GM23338 (cell line): ENCODE measurements at regions not wholly inside any gene's neighbourhood (a gene's known extent, or its start where the extent isn't known, plus 50 kb on each side); places are given as distances from the start of the nearest gene placed in this dataset.

ENCODE experiments used
- EZH2 ChIP-seq: fragments of 200-600 bp; sonication (generic); IDR thresholded peaks from one replicate; pipeline ENCODE4 v1.8.0; 2017; ENCODE audit warnings: antibody characterized with exemption, mild to moderate bottlenecking, low read depth; ENCODE audit not compliant: unreplicated experiment
- EZH2phosphoT487 ChIP-seq: fragments of 200-600 bp; sonication (generic); IDR thresholded peaks from one replicate; pipeline ENCODE4 v1.8.1; 2018; ENCODE audit warnings: antibody characterized with exemption; ENCODE audit not compliant: unreplicated experiment
- NANOG ChIP-seq: IDR thresholded peaks from 2 replicates; pipeline ENCODE4 v1.6.1; 2016; ENCODE audit warnings: antibody characterized with exemption, borderline replicate concordance
- POLR2AphosphoS5 ChIP-seq: IDR thresholded peaks from 2 replicates; pipeline ENCODE4 v1.6.1; 2016; ENCODE audit warnings: antibody characterized with exemption, low read depth
- ZNF331 ChIP-seq: fragments of 250-450 bp; sonication (Bioruptor Pico); IDR thresholded peaks from 2 replicates; pipeline ENCODE4 v1.5.0; 2020; ENCODE audit warnings: low read depth, mild to moderate bottlenecking, moderate library complexity
- TF ChIP-seq, protein P1 (sequence below), 2 experiments: fragments of 200-600 bp in 1 of 2; sonication (generic) in 1 of 2; conservative IDR thresholded peaks; 2 replicates each; pipeline versions ENCODE4 v1.5.1 to v1.6.1; 2016 to 2017; ENCODE audit warnings: antibody characterized with exemption in 2 of 2, low read depth in 2 of 2, mild to moderate bottlenecking in 2 of 2, moderate library complexity in 1 of 2

DNA sequence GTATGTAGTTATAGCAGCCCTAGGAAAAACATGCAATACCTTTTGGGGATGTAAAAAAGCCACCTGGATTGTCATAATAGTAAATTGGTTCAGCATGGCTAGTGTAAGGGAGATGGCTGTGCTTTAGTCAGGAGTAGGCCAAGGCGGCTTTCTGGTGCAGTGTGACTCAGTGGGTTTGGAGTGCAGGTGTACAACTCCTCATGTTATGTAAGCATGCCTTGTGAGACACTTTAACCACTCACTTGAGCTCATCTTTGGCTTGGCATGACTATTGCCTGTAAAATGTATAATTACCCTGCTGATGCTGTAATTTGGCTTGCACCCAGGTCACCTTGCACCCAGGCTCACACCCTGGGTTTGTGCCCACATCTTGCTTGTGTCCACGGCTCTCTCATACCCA is 239.2 kb upstream of the GLI3 start:
- TF ChIP-seq POLR2AphosphoS5 = no peak
- TF ChIP-seq, protein P1, sequence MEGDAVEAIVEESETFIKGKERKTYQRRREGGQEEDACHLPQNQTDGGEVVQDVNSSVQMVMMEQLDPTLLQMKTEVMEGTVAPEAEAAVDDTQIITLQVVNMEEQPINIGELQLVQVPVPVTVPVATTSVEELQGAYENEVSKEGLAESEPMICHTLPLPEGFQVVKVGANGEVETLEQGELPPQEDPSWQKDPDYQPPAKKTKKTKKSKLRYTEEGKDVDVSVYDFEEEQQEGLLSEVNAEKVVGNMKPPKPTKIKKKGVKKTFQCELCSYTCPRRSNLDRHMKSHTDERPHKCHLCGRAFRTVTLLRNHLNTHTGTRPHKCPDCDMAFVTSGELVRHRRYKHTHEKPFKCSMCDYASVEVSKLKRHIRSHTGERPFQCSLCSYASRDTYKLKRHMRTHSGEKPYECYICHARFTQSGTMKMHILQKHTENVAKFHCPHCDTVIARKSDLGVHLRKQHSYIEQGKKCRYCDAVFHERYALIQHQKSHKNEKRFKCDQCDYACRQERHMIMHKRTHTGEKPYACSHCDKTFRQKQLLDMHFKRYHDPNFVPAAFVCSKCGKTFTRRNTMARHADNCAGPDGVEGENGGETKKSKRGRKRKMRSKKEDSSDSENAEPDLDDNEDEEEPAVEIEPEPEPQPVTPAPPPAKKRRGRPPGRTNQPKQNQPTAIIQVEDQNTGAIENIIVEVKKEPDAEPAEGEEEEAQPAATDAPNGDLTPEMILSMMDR (conservative IDR thresholded peaks at IDR 0.05; ENCODE audit: low read depth in 2 of 2) = no peak
- no peak for TF ChIP-seq EZH2phosphoT487
- no peak for TF ChIP-seq NANOG
- TF ChIP-seq EZH2 = no peak
- no peak for TF ChIP-seq ZNF331 (CRISPR knock-in tag)
